H9 (cell line): ENCODE measurements at regions not wholly inside any gene's neighbourhood (a gene's known extent, or its start where the extent isn't known, plus 50 kb on each side); places are given as distances from the start of the nearest gene placed in this dataset.

Experiments
- DNase-seq: peaks from one replicate; pipeline ENCODE4 v3.0.0-alpha.2; 2017
- H2AFZ ChIP-seq: one replicate; pipeline ENCODE4 v1.6.1; 2013; ENCODE audit warnings: mild to moderate bottlenecking, low read length, control low read depth, moderate library complexity
- H2AK5ac ChIP-seq: 2 replicates; pipeline ENCODE4 v1.6.1; 2013; ENCODE audit warnings: low read length, control low read depth, mixed read lengths; ENCODE audit not compliant: insufficient read length
- H2BK120ac ChIP-seq: one replicate; pipeline ENCODE4 v1.6.1; 2013; ENCODE audit warnings: low read depth, mild to moderate bottlenecking, low read length, control low read depth, inconsistent platforms; ENCODE audit not compliant: poor library complexity, severe bottlenecking
- H2BK12ac ChIP-seq: 2 replicates; pipeline ENCODE4 v1.6.1; 2013; ENCODE audit warnings: low read length, control low read depth, mixed read lengths, low read depth; ENCODE audit not compliant: insufficient read length
- H2BK15ac ChIP-seq: 2 replicates; pipeline ENCODE4 v1.6.1; 2013; ENCODE audit warnings: low read depth, low read length, control low read depth
- H2BK20ac ChIP-seq: one replicate; pipeline ENCODE4 v1.6.1; 2013; ENCODE audit warnings: low read depth, mild to moderate bottlenecking, low read length, control low read depth, inconsistent platforms; ENCODE audit not compliant: poor library complexity, severe bottlenecking
- H2BK5ac ChIP-seq: 2 replicates; pipeline ENCODE4 v1.6.1; 2013; ENCODE audit warnings: low read length, control low read depth, mixed read lengths; ENCODE audit not compliant: insufficient read length
- H3K14ac ChIP-seq: 2 replicates; pipeline ENCODE4 v1.6.1; 2013; ENCODE audit warnings: low read length, control low read depth; ENCODE audit not compliant: insufficient read depth
- H3K18ac ChIP-seq: 2 replicates; pipeline ENCODE4 v1.6.1; 2013; ENCODE audit warnings: low read depth, mild to moderate bottlenecking, mixed read lengths, low read length, control low read depth; ENCODE audit not compliant: insufficient read length
- H3K23ac ChIP-seq: 2 replicates; pipeline ENCODE4 v1.6.1; 2013; ENCODE audit warnings: low read length, control low read depth, mixed read lengths, low read depth; ENCODE audit not compliant: insufficient read length
- H3K23me2 ChIP-seq: 2 replicates; pipeline ENCODE4 v1.6.1; 2013; ENCODE audit warnings: low read depth, mild to moderate bottlenecking, mixed read lengths, low read length, control low read depth; ENCODE audit not compliant: insufficient read length, poor library complexity, severe bottlenecking
- H3K27ac ChIP-seq: 2 replicates; pipeline ENCODE4 v1.5.1; 2013; ENCODE audit warnings: low read length, control low read depth, mixed read lengths, low read depth; ENCODE audit not compliant: insufficient read length
- H3K27me3 ChIP-seq: 2 replicates; pipeline ENCODE4 v1.6.1; 2013; ENCODE audit warnings: low read length, control low read depth, inconsistent platforms; ENCODE audit not compliant: insufficient read depth
- H3K4ac ChIP-seq: 2 replicates; pipeline ENCODE4 v1.6.1; 2013; ENCODE audit warnings: low read depth, mild to moderate bottlenecking, control low read depth, inconsistent platforms, low read length, moderate library complexity
- H3K4me1 ChIP-seq: 2 replicates; pipeline ENCODE4 v1.6.1; 2013; ENCODE audit warnings: low read length, control low read depth, inconsistent platforms; ENCODE audit not compliant: insufficient read depth
- H3K4me2 ChIP-seq: 2 replicates; pipeline ENCODE4 v1.6.1; 2013; ENCODE audit warnings: low read length, control low read depth, mixed read lengths; ENCODE audit not compliant: insufficient read length, insufficient read depth
- H3K56ac ChIP-seq: 2 replicates; pipeline ENCODE4 v1.6.1; 2013; ENCODE audit warnings: low read depth, mild to moderate bottlenecking, mixed read lengths, low read length, control low read depth; ENCODE audit not compliant: insufficient read length
- H3K79me1 ChIP-seq: 2 replicates; pipeline ENCODE4 v1.6.1; 2013; ENCODE audit warnings: low read depth, mild to moderate bottlenecking, moderate library complexity, low read length, control low read depth, inconsistent platforms; ENCODE audit not compliant: insufficient read depth, poor library complexity, severe bottlenecking
- H3K79me2 ChIP-seq: 2 replicates; pipeline ENCODE4 v1.6.1; 2013; ENCODE audit warnings: low read length, control low read depth, inconsistent platforms; ENCODE audit not compliant: insufficient read depth
- H3K9ac ChIP-seq: 2 replicates; pipeline ENCODE4 v1.6.1; 2013; ENCODE audit warnings: low read length, control low read depth, mixed read lengths; ENCODE audit not compliant: insufficient read length; ENCODE audit errors: extremely low read depth
- H3K9me3 ChIP-seq: one replicate; pipeline ENCODE4 v1.6.1; 2013; ENCODE audit warnings: low read depth, low read length, inconsistent platforms; ENCODE audit not compliant: control insufficient read depth
- H3T11ph ChIP-seq: one replicate; pipeline ENCODE4 v1.6.1; 2013; ENCODE audit warnings: mild to moderate bottlenecking, low read length, control low read depth, inconsistent platforms
- H4K20me1 ChIP-seq: one replicate; pipeline ENCODE4 v1.6.1; 2013; ENCODE audit not compliant: control insufficient read depth, insufficient read length, insufficient read depth
- H4K5ac ChIP-seq: 2 replicates; pipeline ENCODE4 v1.6.1; 2013; ENCODE audit warnings: low read depth, mild to moderate bottlenecking, mixed read lengths, low read length, control low read depth; ENCODE audit not compliant: insufficient read length
- H4K8ac ChIP-seq: replicated peaks from 2 replicates; pipeline ENCODE4 v1.6.1; 2013; ENCODE audit warnings: low read length, control low read depth, mixed read lengths, low read depth; ENCODE audit not compliant: insufficient read length
- H4K91ac ChIP-seq: 2 replicates; pipeline ENCODE4 v1.6.1; 2013; ENCODE audit warnings: low read depth, mild to moderate bottlenecking, moderate library complexity, mixed read lengths, low read length, control low read depth; ENCODE audit not compliant: insufficient read length
- H3K27ac Mint-ChIP-seq, 3 experiments: 2 replicates in 2 of 3; 3 replicates in 1 of 3; pipeline ENCODE4 v1.8.0; 2020 to 2021; ENCODE audit warnings: mixed read lengths in 3 of 3, mild to moderate bottlenecking in 1 of 3, moderate library complexity in 1 of 3
- H3K27me3 Mint-ChIP-seq: 2 replicates; pipeline ENCODE4 v1.8.0; 2021; ENCODE audit warnings: low read depth, mild to moderate bottlenecking, moderate library complexity, mixed read lengths
- H3K36me3 Mint-ChIP-seq, 3 experiments: 2 replicates in 2 of 3; 3 replicates in 1 of 3; pipeline ENCODE4 v1.8.0; 2020 to 2021; ENCODE audit warnings: low read depth in 3 of 3, mixed read lengths in 3 of 3; ENCODE audit not compliant: insufficient read depth in 1 of 3
- H3K4me1 Mint-ChIP-seq, 2 experiments: 2 replicates each; pipeline ENCODE4 v1.8.0; 2020; ENCODE audit warnings: mixed read lengths in 2 of 2
- H3K4me3 Mint-ChIP-seq, 2 experiments: 2 replicates in 1 of 2; 3 replicates in 1 of 2; pipeline ENCODE4 v1.8.0; 2020 to 2021; ENCODE audit warnings: mild to moderate bottlenecking in 2 of 2, mixed read lengths in 2 of 2, moderate library complexity in 1 of 2
- H3K9me3 Mint-ChIP-seq, 2 experiments: 2 replicates in 1 of 2; 3 replicates in 1 of 2; pipeline ENCODE4 v1.8.0; 2020; ENCODE audit warnings: mild to moderate bottlenecking in 2 of 2, mixed read lengths in 2 of 2, moderate library complexity in 1 of 2
- WGBS: extraction: QIAGEN DNeasy Blood & Tissue Kit; methylation state at CpG from one replicate; pipeline ENCODE4 v1.1.7; 2013; ENCODE audit warnings: missing lambda C conversion rate, low lambda C conversion rate, mixed read lengths; ENCODE audit not compliant: insufficient read length; ENCODE audit errors: extremely low coverage; 5-methylcytosine and 5-hydroxymethylcytosine counted together
- TF ChIP-seq, protein P1 (sequence below): fragments of 200-600 bp; sonication (generic); conservative IDR thresholded peaks from 3 replicates; pipeline ENCODE4 v1.8.0; 2021; ENCODE audit warnings: antibody characterized with exemption, mild to moderate bottlenecking

DNA sequence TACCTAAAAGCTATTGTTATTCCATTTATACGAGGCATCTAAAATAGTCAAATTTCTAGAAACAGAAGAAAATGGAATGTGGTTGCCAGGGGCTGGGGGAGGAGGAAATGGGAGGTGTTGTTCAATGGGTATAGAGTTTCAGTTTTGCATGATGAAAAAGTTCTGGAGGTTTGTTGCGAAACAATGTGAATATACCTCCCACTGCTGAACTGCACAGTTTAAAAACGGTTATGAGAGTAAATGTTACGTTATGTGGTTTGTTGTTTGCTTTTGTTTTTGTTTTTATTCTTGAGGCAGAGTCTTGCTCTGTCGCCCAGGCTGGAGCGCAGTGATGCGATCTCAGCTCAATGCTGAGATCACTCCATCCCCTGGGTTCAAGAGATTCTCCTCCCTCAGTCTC, 64.9 kb upstream of the NRBF2 start:
- Histone ChIP-seq H3K23me2 (no peaks in the 10 kb centered on the region), H3K14ac (no peak overlapping the region), H3K56ac (no peak overlapping the region), H3K9ac (no peak overlapping the region), H2AK5ac (no peak overlapping the region), H2BK20ac (no peak overlapping the region), H2BK15ac (no peak overlapping the region), H2BK12ac (no peak overlapping the region), H3K9me3 (no peaks in the 10 kb centered on the region), H3K79me1 (no peaks in the 10 kb centered on the region), H3K79me2 (no peaks in the 10 kb centered on the region), H3K4ac (no peak overlapping the region), H2AFZ (no peak overlapping the region), H3K4me1 (no peaks in the 10 kb centered on the region; the same call in 1 of the 2 replicates), H4K91ac (no peak overlapping the region), H2BK120ac (no peak overlapping the region), H4K5ac (no peak overlapping the region), H2BK5ac (no peak overlapping the region), H4K8ac (no peak overlapping the region), H4K20me1 (no peaks in the 10 kb centered on the region), H3K23ac (no peak overlapping the region), H3K18ac (no peak overlapping the region), H3T11ph (no peak overlapping the region), H3K27ac (no peak overlapping the region), H3K4me2 (no peak overlapping the region), H3K27me3 (no peaks in the 10 kb centered on the region)
- no peak for DNase-seq
- no CpG with 5 or more reads among the region's 7 CpGs for WGBS
- H3K27ac Mint-ChIP-seq: no peak overlapping the region
- peaks cover 18 to 23% of the 10 kb centered on the region in 2 experiments for H3K4me1 Mint-ChIP-seq
- no peaks in the 10 kb centered on the region for H3K36me3 Mint-ChIP-seq
- TF ChIP-seq, protein P1, sequence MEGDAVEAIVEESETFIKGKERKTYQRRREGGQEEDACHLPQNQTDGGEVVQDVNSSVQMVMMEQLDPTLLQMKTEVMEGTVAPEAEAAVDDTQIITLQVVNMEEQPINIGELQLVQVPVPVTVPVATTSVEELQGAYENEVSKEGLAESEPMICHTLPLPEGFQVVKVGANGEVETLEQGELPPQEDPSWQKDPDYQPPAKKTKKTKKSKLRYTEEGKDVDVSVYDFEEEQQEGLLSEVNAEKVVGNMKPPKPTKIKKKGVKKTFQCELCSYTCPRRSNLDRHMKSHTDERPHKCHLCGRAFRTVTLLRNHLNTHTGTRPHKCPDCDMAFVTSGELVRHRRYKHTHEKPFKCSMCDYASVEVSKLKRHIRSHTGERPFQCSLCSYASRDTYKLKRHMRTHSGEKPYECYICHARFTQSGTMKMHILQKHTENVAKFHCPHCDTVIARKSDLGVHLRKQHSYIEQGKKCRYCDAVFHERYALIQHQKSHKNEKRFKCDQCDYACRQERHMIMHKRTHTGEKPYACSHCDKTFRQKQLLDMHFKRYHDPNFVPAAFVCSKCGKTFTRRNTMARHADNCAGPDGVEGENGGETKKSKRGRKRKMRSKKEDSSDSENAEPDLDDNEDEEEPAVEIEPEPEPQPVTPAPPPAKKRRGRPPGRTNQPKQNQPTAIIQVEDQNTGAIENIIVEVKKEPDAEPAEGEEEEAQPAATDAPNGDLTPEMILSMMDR: no peak
- no peaks in the 10 kb centered on the region; the same call in 1 of the 2 replicates for H3K27me3 Mint-ChIP-seq
- no peak overlapping the region for H3K4me3 Mint-ChIP-seq
- H3K9me3 Mint-ChIP-seq: no peaks in the 10 kb centered on the region
